Gastrocnemius medialis (tissue), 4 donors: ENCODE measurements at regions not wholly inside any gene's neighbourhood (a gene's known extent, or its start where the extent isn't known, plus 50 kb on each side); places are given as distances from the start of the nearest gene placed in this dataset.

Experiments used
- ATAC-seq, 2 donors: fragments of 150-250 bp; one replicate each; pipeline ENCODE4 v1.9.1; 2016
- DNase-seq, 2 donors: peaks; one replicate each; pipeline ENCODE4 v3.0.0-alpha.2; 2019
- H3K27ac ChIP-seq, 4 donors: fragments of 200-600 bp; sonication (generic); 1 replicate in 1 of 4; 2 replicates in 3 of 4; pipeline ENCODE4 v1.5.1; 2016 to 2018; ENCODE audit warnings: mild to moderate bottlenecking in 2 of 4, moderate library complexity in 1 of 4
- H3K27me3 ChIP-seq, 3 donors: fragments of 200-600 bp; sonication (generic) in 2 of 3; 1 replicate in 1 of 3; 2 replicates in 2 of 3; pipeline versions ENCODE4 v1.5.1 to v1.6.0; 2016 to 2019; ENCODE audit warnings: mild to moderate bottlenecking in 1 of 3, moderate library complexity in 1 of 3
- H3K36me3 ChIP-seq, 2 donors: fragments of 200-600 bp; sonication (generic) in 1 of 2; one replicate each; pipeline ENCODE4 v1.5.1; 2017 to 2018
- H3K4me1 ChIP-seq, 2 donors: fragments of 200-600 bp; sonication (generic) in 1 of 2; one replicate each; pipeline ENCODE4 v1.5.1; 2016 to 2017; ENCODE audit warnings: mild to moderate bottlenecking in 2 of 2
- H3K4me3 ChIP-seq, 4 donors: fragments of 200-600 bp; sonication (generic) in 3 of 4; 1 replicate in 1 of 4; 2 replicates in 3 of 4; pipeline ENCODE4 v1.5.1; 2016 to 2019; ENCODE audit warnings: mild to moderate bottlenecking in 2 of 4
- H3K9me3 ChIP-seq, 3 donors: fragments of 200-600 bp; sonication (generic) in 2 of 3; 1 replicate in 1 of 3; 2 replicates in 2 of 3; pipeline ENCODE4 v1.5.1; 2016 to 2019
- CTCF ChIP-seq, 5 experiments: fragments of 450-650 bp in 3 of 5; fragments of 200-600 bp in 2 of 5; sonication (generic) in 2 of 5; IDR thresholded peaks in 4 of 5; conservative IDR thresholded peaks in 1 of 5; 1 replicate in 4 of 5; 2 replicates in 1 of 5; pipeline ENCODE4 v1.5.1; 2016 to 2019; ENCODE audit warnings: antibody characterized with exemption in 5 of 5, mild to moderate bottlenecking in 3 of 5, moderate library complexity in 3 of 5
- POLR2A ChIP-seq, 2 donors: fragments of 450-650 bp; IDR thresholded peaks; one replicate each; pipeline ENCODE4 v1.6.1; 2017; ENCODE audit warnings: antibody characterized with exemption in 2 of 2, mild to moderate bottlenecking in 2 of 2, moderate library complexity in 2 of 2
- in situ Hi-C, 4 donors: fragments of 200-750 bp; cut with MboI; loops; one replicate each; pipeline versions ENCODE4 v1.15.0 to v1.8.0; 2017; ENCODE audit warnings: low sequenced_read_pairs in 4 of 4
- intact Hi-C: fragments of 100-400 bp; cut with DNase I; formaldehyde crosslinking; loops from one replicate; pipeline ENCODE4 v1.15.1; 2023; ENCODE audit warnings: low total_unique reads

- no peak for ATAC-seq
- H3K9me3 ChIP-seq = no peaks in the 10 kb centered on the region
- no peak overlapping the region for H3K27ac ChIP-seq
- no peaks in the 10 kb centered on the region for H3K36me3 ChIP-seq
- H3K4me3 ChIP-seq = no peak overlapping the region
- intact Hi-C loops (no loop called here), in situ Hi-C loops (no loop called here)
- no peaks in the 10 kb centered on the region for H3K27me3 ChIP-seq
- DNase-seq = no peak
- TF ChIP-seq CTCF (IDR thresholded peaks at IDR 0.05 in 4 of 5, conservative IDR thresholded peaks at IDR 0.05 in 1 of 5) (no peak), POLR2A (IDR thresholded peaks at IDR 0.05) (no peak)
- H3K4me1 ChIP-seq = no peaks in the 10 kb centered on the region
Measured at GRCh38 chr9:27933210-27934025, 360.1 kb upstream of the C9orf72 start.

GRCh38 chr9:27934471-27934870, 361.2 kb upstream of the C9orf72 start:
- intact Hi-C loops (no loop called here), in situ Hi-C loops (no loop called here)
- DNase-seq (no peak), ATAC-seq (no peak)
- H3K36me3 ChIP-seq = no peaks in the 10 kb centered on the region
- no peak overlapping the region for H3K4me3 ChIP-seq
- H3K27me3 ChIP-seq = no peaks in the 10 kb centered on the region
- no peaks in the 10 kb centered on the region for H3K9me3 ChIP-seq
- H3K4me1 ChIP-seq = no peaks in the 10 kb centered on the region
- TF ChIP-seq POLR2A (IDR thresholded peaks at IDR 0.05) (no peak), CTCF (IDR thresholded peaks at IDR 0.05 in 4 of 5, conservative IDR thresholded peaks at IDR 0.05 in 1 of 5) (no peak)
- H3K27ac ChIP-seq = no peak overlapping the region

- DNase-seq (no peak), ATAC-seq (no peak)
- Histone ChIP-seq H3K36me3 (no peaks in the 10 kb centered on the region), H3K4me3 (no peak overlapping the region), H3K9me3 (no peaks in the 10 kb centered on the region), H3K4me1 (no peaks in the 10 kb centered on the region), H3K27ac (no peak overlapping the region), H3K27me3 (no peaks in the 10 kb centered on the region)
- TF ChIP-seq POLR2A (IDR thresholded peaks at IDR 0.05) (no peak), CTCF (IDR thresholded peaks at IDR 0.05 in 4 of 5, conservative IDR thresholded peaks at IDR 0.05 in 1 of 5) (no peak)
- in situ Hi-C loops (no loop called here), intact Hi-C loops (no loop called here)
Measured at GRCh38 chr9:27939186-27939585, 365.9 kb upstream of the C9orf72 start.

GRCh38 chr9:27940535-27940934, 367.3 kb upstream of the C9orf72 start:
- no peak overlapping the region for H3K4me3 ChIP-seq
- DNase-seq = no peak
- H3K4me1 ChIP-seq = no peaks in the 10 kb centered on the region
- H3K9me3 ChIP-seq = no peaks in the 10 kb centered on the region
- TF ChIP-seq CTCF (IDR thresholded peaks at IDR 0.05 in 4 of 5, conservative IDR thresholded peaks at IDR 0.05 in 1 of 5) (no peak), POLR2A (IDR thresholded peaks at IDR 0.05) (no peak)
- no peaks in the 10 kb centered on the region for H3K27me3 ChIP-seq
- intact Hi-C loops (no loop called here), in situ Hi-C loops (no loop called here)
- no peak overlapping the region for H3K27ac ChIP-seq
- H3K36me3 ChIP-seq = no peaks in the 10 kb centered on the region
- no peak for ATAC-seq

GRCh38 chr9:27943501-27943900, 370.2 kb upstream of the C9orf72 start:
- in situ Hi-C loops (no loop called here), intact Hi-C loops (no loop called here)
- TF ChIP-seq CTCF (IDR thresholded peaks at IDR 0.05 in 4 of 5, conservative IDR thresholded peaks at IDR 0.05 in 1 of 5) (no peak), POLR2A (IDR thresholded peaks at IDR 0.05) (no peak)
- Histone ChIP-seq H3K36me3 (no peaks in the 10 kb centered on the region), H3K9me3 (no peaks in the 10 kb centered on the region), H3K4me1 (no peaks in the 10 kb centered on the region), H3K27ac (no peak overlapping the region), H3K27me3 (no peaks in the 10 kb centered on the region), H3K4me3 (no peak overlapping the region)
- no peak for DNase-seq
- ATAC-seq = no peak
